ENCODE measurements at regions not wholly inside any gene's neighbourhood (a gene's known extent, or its start where the extent isn't known, plus 50 kb on each side); places are given as distances from the start of the nearest gene placed in this dataset.
"Not testable (repeated sequence)": the region's sequence is repeated elsewhere in the genome, so short reads cannot be mapped to it uniquely, and the experiment has no call there.

GRCh38 chr7:112540839-112541577, 60.2 kb downstream of the LSMEM1 start:
- no peak for DNase-seq

- peak; percentile 37 for DNase-seq
Observed at GRCh38 chr7:112546723-112547513, 66.1 kb downstream of the LSMEM1 start.

- DNase-seq: no peak
Observed at GRCh38 chr7:112547916-112548315, 67.1 kb downstream of the LSMEM1 start.

- peak; percentile 87 for DNase-seq
Observed at GRCh38 chr7:112550468-112551060, 69.8 kb downstream of the LSMEM1 start.

GRCh38 chr7:112551521-112551920, 70.7 kb downstream of the LSMEM1 start:
- not testable (repeated sequence) for DNase-seq

GRCh38 chr7:112554591-112554990, 73.8 kb downstream of the LSMEM1 start:
- no peak for DNase-seq

GRCh38 chr7:112556633-112557032, 75.8 kb downstream of the LSMEM1 start:
- no peak for DNase-seq

GRCh38 chr7:112566442-112567324, 85.9 kb downstream of the LSMEM1 start:
- DNase-seq: no peak

GRCh38 chr7:112567388-112567787, 86.6 kb downstream of the LSMEM1 start:
- DNase-seq: no peak

- DNase-seq: peak; percentile 77
Observed at GRCh38 chr7:112571852-112572607, 91.2 kb downstream of the LSMEM1 start.

GRCh38 chr7:112572669-112573301, 92.0 kb downstream of the LSMEM1 start:
- DNase-seq: peak; percentile 92

GRCh38 chr7:112573302-112574039, 92.7 kb downstream of the LSMEM1 start:
- peak; percentile 49 for DNase-seq

- DNase-seq: no peak
Observed at GRCh38 chr7:112575864-112576263, 95.1 kb downstream of the LSMEM1 start.

- no peak for DNase-seq
Observed at GRCh38 chr7:112579388-112579787, 98.6 kb downstream of the LSMEM1 start.

GRCh38 chr7:112580717-112581435, 100.1 kb downstream of the LSMEM1 start:
- no peak for DNase-seq

GRCh38 chr7:112581529-112581928, 100.7 kb downstream of the LSMEM1 start:
- no peak for DNase-seq

- no peak for DNase-seq
Observed at GRCh38 chr7:112584290-112584689, 103.5 kb downstream of the LSMEM1 start.

GRCh38 chr7:112587504-112587903, 106.7 kb downstream of the LSMEM1 start:
- DNase-seq: no peak

GRCh38 chr7:112592565-112593263, 111.9 kb downstream of the LSMEM1 start:
- not testable (repeated sequence) for DNase-seq
